H9 (cell line): ENCODE measurements at regions not wholly inside any gene's neighbourhood (a gene's known extent, or its start where the extent isn't known, plus 50 kb on each side); places are given as distances from the start of the nearest gene placed in this dataset.

ENCODE experiments used
- DNase-seq: peaks from one replicate; pipeline ENCODE4 v3.0.0-alpha.2; 2017
- H2AFZ ChIP-seq: one replicate; pipeline ENCODE4 v1.6.1; 2013; ENCODE audit warnings: mild to moderate bottlenecking, low read length, control low read depth, moderate library complexity
- H2AK5ac ChIP-seq: 2 replicates; pipeline ENCODE4 v1.6.1; 2013; ENCODE audit warnings: low read length, control low read depth, mixed read lengths; ENCODE audit not compliant: insufficient read length
- H2BK120ac ChIP-seq: one replicate; pipeline ENCODE4 v1.6.1; 2013; ENCODE audit warnings: low read depth, mild to moderate bottlenecking, low read length, control low read depth, inconsistent platforms; ENCODE audit not compliant: poor library complexity, severe bottlenecking
- H2BK12ac ChIP-seq: 2 replicates; pipeline ENCODE4 v1.6.1; 2013; ENCODE audit warnings: low read length, control low read depth, mixed read lengths, low read depth; ENCODE audit not compliant: insufficient read length
- H2BK15ac ChIP-seq: 2 replicates; pipeline ENCODE4 v1.6.1; 2013; ENCODE audit warnings: low read depth, low read length, control low read depth
- H2BK20ac ChIP-seq: one replicate; pipeline ENCODE4 v1.6.1; 2013; ENCODE audit warnings: low read depth, mild to moderate bottlenecking, low read length, control low read depth, inconsistent platforms; ENCODE audit not compliant: poor library complexity, severe bottlenecking
- H2BK5ac ChIP-seq: 2 replicates; pipeline ENCODE4 v1.6.1; 2013; ENCODE audit warnings: low read length, control low read depth, mixed read lengths; ENCODE audit not compliant: insufficient read length
- H3K14ac ChIP-seq: 2 replicates; pipeline ENCODE4 v1.6.1; 2013; ENCODE audit warnings: low read length, control low read depth; ENCODE audit not compliant: insufficient read depth
- H3K18ac ChIP-seq: 2 replicates; pipeline ENCODE4 v1.6.1; 2013; ENCODE audit warnings: low read depth, mild to moderate bottlenecking, mixed read lengths, low read length, control low read depth; ENCODE audit not compliant: insufficient read length
- H3K23ac ChIP-seq: 2 replicates; pipeline ENCODE4 v1.6.1; 2013; ENCODE audit warnings: low read length, control low read depth, mixed read lengths, low read depth; ENCODE audit not compliant: insufficient read length
- H3K23me2 ChIP-seq: 2 replicates; pipeline ENCODE4 v1.6.1; 2013; ENCODE audit warnings: low read depth, mild to moderate bottlenecking, mixed read lengths, low read length, control low read depth; ENCODE audit not compliant: insufficient read length, poor library complexity, severe bottlenecking
- H3K27ac ChIP-seq: 2 replicates; pipeline ENCODE4 v1.5.1; 2013; ENCODE audit warnings: low read length, control low read depth, mixed read lengths, low read depth; ENCODE audit not compliant: insufficient read length
- H3K27me3 ChIP-seq: 2 replicates; pipeline ENCODE4 v1.6.1; 2013; ENCODE audit warnings: low read length, control low read depth, inconsistent platforms; ENCODE audit not compliant: insufficient read depth
- H3K4ac ChIP-seq: 2 replicates; pipeline ENCODE4 v1.6.1; 2013; ENCODE audit warnings: low read depth, mild to moderate bottlenecking, control low read depth, inconsistent platforms, low read length, moderate library complexity
- H3K4me1 ChIP-seq: 2 replicates; pipeline ENCODE4 v1.6.1; 2013; ENCODE audit warnings: low read length, control low read depth, inconsistent platforms; ENCODE audit not compliant: insufficient read depth
- H3K4me2 ChIP-seq: 2 replicates; pipeline ENCODE4 v1.6.1; 2013; ENCODE audit warnings: low read length, control low read depth, mixed read lengths; ENCODE audit not compliant: insufficient read length, insufficient read depth
- H3K56ac ChIP-seq: 2 replicates; pipeline ENCODE4 v1.6.1; 2013; ENCODE audit warnings: low read depth, mild to moderate bottlenecking, mixed read lengths, low read length, control low read depth; ENCODE audit not compliant: insufficient read length
- H3K79me1 ChIP-seq: 2 replicates; pipeline ENCODE4 v1.6.1; 2013; ENCODE audit warnings: low read depth, mild to moderate bottlenecking, moderate library complexity, low read length, control low read depth, inconsistent platforms; ENCODE audit not compliant: insufficient read depth, poor library complexity, severe bottlenecking
- H3K79me2 ChIP-seq: 2 replicates; pipeline ENCODE4 v1.6.1; 2013; ENCODE audit warnings: low read length, control low read depth, inconsistent platforms; ENCODE audit not compliant: insufficient read depth
- H3K9ac ChIP-seq: 2 replicates; pipeline ENCODE4 v1.6.1; 2013; ENCODE audit warnings: low read length, control low read depth, mixed read lengths; ENCODE audit not compliant: insufficient read length; ENCODE audit errors: extremely low read depth
- H3K9me3 ChIP-seq: one replicate; pipeline ENCODE4 v1.6.1; 2013; ENCODE audit warnings: low read depth, low read length, inconsistent platforms; ENCODE audit not compliant: control insufficient read depth
- H3T11ph ChIP-seq: one replicate; pipeline ENCODE4 v1.6.1; 2013; ENCODE audit warnings: mild to moderate bottlenecking, low read length, control low read depth, inconsistent platforms
- H4K20me1 ChIP-seq: one replicate; pipeline ENCODE4 v1.6.1; 2013; ENCODE audit not compliant: control insufficient read depth, insufficient read length, insufficient read depth
- H4K5ac ChIP-seq: 2 replicates; pipeline ENCODE4 v1.6.1; 2013; ENCODE audit warnings: low read depth, mild to moderate bottlenecking, mixed read lengths, low read length, control low read depth; ENCODE audit not compliant: insufficient read length
- H4K8ac ChIP-seq: replicated peaks from 2 replicates; pipeline ENCODE4 v1.6.1; 2013; ENCODE audit warnings: low read length, control low read depth, mixed read lengths, low read depth; ENCODE audit not compliant: insufficient read length
- H4K91ac ChIP-seq: 2 replicates; pipeline ENCODE4 v1.6.1; 2013; ENCODE audit warnings: low read depth, mild to moderate bottlenecking, moderate library complexity, mixed read lengths, low read length, control low read depth; ENCODE audit not compliant: insufficient read length
- H3K27ac Mint-ChIP-seq, 3 experiments: 2 replicates in 2 of 3; 3 replicates in 1 of 3; pipeline ENCODE4 v1.8.0; 2020 to 2021; ENCODE audit warnings: mixed read lengths in 3 of 3, mild to moderate bottlenecking in 1 of 3, moderate library complexity in 1 of 3
- H3K27me3 Mint-ChIP-seq: 2 replicates; pipeline ENCODE4 v1.8.0; 2021; ENCODE audit warnings: low read depth, mild to moderate bottlenecking, moderate library complexity, mixed read lengths
- H3K36me3 Mint-ChIP-seq, 3 experiments: 2 replicates in 2 of 3; 3 replicates in 1 of 3; pipeline ENCODE4 v1.8.0; 2020 to 2021; ENCODE audit warnings: low read depth in 3 of 3, mixed read lengths in 3 of 3; ENCODE audit not compliant: insufficient read depth in 1 of 3
- H3K4me1 Mint-ChIP-seq, 2 experiments: 2 replicates each; pipeline ENCODE4 v1.8.0; 2020; ENCODE audit warnings: mixed read lengths in 2 of 2
- H3K4me3 Mint-ChIP-seq, 2 experiments: 2 replicates in 1 of 2; 3 replicates in 1 of 2; pipeline ENCODE4 v1.8.0; 2020 to 2021; ENCODE audit warnings: mild to moderate bottlenecking in 2 of 2, mixed read lengths in 2 of 2, moderate library complexity in 1 of 2
- H3K9me3 Mint-ChIP-seq, 2 experiments: 2 replicates in 1 of 2; 3 replicates in 1 of 2; pipeline ENCODE4 v1.8.0; 2020; ENCODE audit warnings: mild to moderate bottlenecking in 2 of 2, mixed read lengths in 2 of 2, moderate library complexity in 1 of 2
- WGBS: extraction: QIAGEN DNeasy Blood & Tissue Kit; methylation state at CpG from one replicate; pipeline ENCODE4 v1.1.7; 2013; ENCODE audit warnings: missing lambda C conversion rate, low lambda C conversion rate, mixed read lengths; ENCODE audit not compliant: insufficient read length; ENCODE audit errors: extremely low coverage; 5-methylcytosine and 5-hydroxymethylcytosine counted together
- TF ChIP-seq, protein P1 (sequence below): fragments of 200-600 bp; sonication (generic); conservative IDR thresholded peaks from 3 replicates; pipeline ENCODE4 v1.8.0; 2021; ENCODE audit warnings: antibody characterized with exemption, mild to moderate bottlenecking

DNA sequence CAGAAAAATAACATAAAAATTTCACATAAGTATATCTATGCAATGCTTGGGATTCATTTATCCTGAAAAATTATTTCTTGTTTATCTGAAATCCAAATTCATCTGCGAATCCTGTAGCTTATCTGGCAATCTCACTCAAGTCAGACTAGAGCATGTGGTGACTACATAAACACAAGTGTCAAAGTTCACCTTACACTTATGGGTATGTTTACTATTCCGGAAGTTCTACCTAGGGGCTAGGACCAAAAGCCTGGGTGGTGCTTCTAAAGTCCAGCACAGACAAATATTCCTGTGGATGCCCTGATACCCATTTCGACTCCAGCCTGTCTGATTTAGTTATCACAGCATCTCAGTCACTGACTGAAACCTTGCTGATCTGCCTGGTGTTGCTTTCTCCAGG lies 364.0 kb downstream of the METTL4 start:
- Histone ChIP-seq H3K9me3 (no peaks in the 10 kb centered on the region), H4K8ac (no peak overlapping the region), H3K4me1 (no peaks in the 10 kb centered on the region), H3K4ac (no peak overlapping the region), H2BK15ac (no peak overlapping the region), H2BK12ac (no peak overlapping the region), H3K79me2 (no peaks in the 10 kb centered on the region), H3K14ac (no peak overlapping the region), H2AFZ (no peak overlapping the region), H3K9ac (no peak overlapping the region), H2BK20ac (no peak overlapping the region), H4K20me1 (no peaks in the 10 kb centered on the region), H2BK120ac (no peak overlapping the region), H3K4me2 (no peak overlapping the region), H3T11ph (no peak overlapping the region), H4K91ac (no peak overlapping the region), H3K79me1 (no peaks in the 10 kb centered on the region), H2AK5ac (no peak overlapping the region), H3K18ac (no peak overlapping the region), H3K56ac (no peak overlapping the region), H2BK5ac (no peak overlapping the region), H3K27ac (no peak overlapping the region), H4K5ac (no peak overlapping the region), H3K27me3 (no peaks in the 10 kb centered on the region), H3K23ac (no peak overlapping the region), H3K23me2 (no peaks in the 10 kb centered on the region)
- H3K27me3 Mint-ChIP-seq = no peaks in the 10 kb centered on the region
- no CpG with 5 or more reads among the region's 3 CpGs for WGBS
- H3K36me3 Mint-ChIP-seq = no peaks in the 10 kb centered on the region; a peak in 1 of 7 replicates
- 0 out of 4 replicates have a peak, but pooled peaks cover 0 to 2% of the 10 kb centered on the region in 2 experiments for H3K4me1 Mint-ChIP-seq
- H3K27ac Mint-ChIP-seq = no peak overlapping the region
- no peaks in the 10 kb centered on the region; a peak in 1 of 5 replicates for H3K9me3 Mint-ChIP-seq
- no peak for DNase-seq
- TF ChIP-seq, protein P1, sequence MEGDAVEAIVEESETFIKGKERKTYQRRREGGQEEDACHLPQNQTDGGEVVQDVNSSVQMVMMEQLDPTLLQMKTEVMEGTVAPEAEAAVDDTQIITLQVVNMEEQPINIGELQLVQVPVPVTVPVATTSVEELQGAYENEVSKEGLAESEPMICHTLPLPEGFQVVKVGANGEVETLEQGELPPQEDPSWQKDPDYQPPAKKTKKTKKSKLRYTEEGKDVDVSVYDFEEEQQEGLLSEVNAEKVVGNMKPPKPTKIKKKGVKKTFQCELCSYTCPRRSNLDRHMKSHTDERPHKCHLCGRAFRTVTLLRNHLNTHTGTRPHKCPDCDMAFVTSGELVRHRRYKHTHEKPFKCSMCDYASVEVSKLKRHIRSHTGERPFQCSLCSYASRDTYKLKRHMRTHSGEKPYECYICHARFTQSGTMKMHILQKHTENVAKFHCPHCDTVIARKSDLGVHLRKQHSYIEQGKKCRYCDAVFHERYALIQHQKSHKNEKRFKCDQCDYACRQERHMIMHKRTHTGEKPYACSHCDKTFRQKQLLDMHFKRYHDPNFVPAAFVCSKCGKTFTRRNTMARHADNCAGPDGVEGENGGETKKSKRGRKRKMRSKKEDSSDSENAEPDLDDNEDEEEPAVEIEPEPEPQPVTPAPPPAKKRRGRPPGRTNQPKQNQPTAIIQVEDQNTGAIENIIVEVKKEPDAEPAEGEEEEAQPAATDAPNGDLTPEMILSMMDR = no peak
- no peak overlapping the region for H3K4me3 Mint-ChIP-seq
